ENCODE measurements at regions not wholly inside any gene's neighbourhood (a gene's known extent, or its start where the extent isn't known, plus 50 kb on each side); places are given as distances from the start of the nearest gene placed in this dataset.

- TF ChIP-seq ZNF639 (tag by site-specific recombination; IDR thresholded peaks at IDR 0.05): no peak
- no peak for TF ChIP-seq ZBTB49 (tag by site-specific recombination; IDR thresholded peaks at IDR 0.05; ENCODE audit: low read depth)
- no peak for TF ChIP-seq CTCF (tag by site-specific recombination; IDR thresholded peaks at IDR 0.05)
- TF ChIP-seq ZNF157 (tag by site-specific recombination; IDR thresholded peaks at IDR 0.05): no peak
Measured at GRCh38 chr2:176574484-176575236, 305.4 kb downstream of the MTX2 start.
